SK-N-SH (cell line): ENCODE measurements at regions not wholly inside any gene's neighbourhood (a gene's known extent, or its start where the extent isn't known, plus 50 kb on each side); places are given as distances from the start of the nearest gene placed in this dataset.

Experiments
- CTCF ChIA-PET: fragments of 300-600, 350-600 bp; formaldehyde crosslinking; extraction: SDS; loops from one replicate; lab custom pipeline; 2021; lab: Yijun Ruan, JAX
- POLR2A ChIA-PET: fragments of 350-600 bp; sonication (Branson Sonifier 250); formaldehyde crosslinking; extraction: SDS; loops from one replicate; lab custom pipeline; 2020; ENCODE audit warnings: antibody characterized with exemption, inconsistent platforms; lab: Yijun Ruan, JAX
- DNase-seq: peaks from one replicate; pipeline ENCODE4 v3.0.0; 2012
- H2AFZ ChIP-seq: fragments of 200-600 bp; sonication (generic); 2 replicates; pipeline ENCODE4 v1.8.1; 2016; ENCODE audit warnings: antibody characterized with exemption, mild to moderate bottlenecking, low read depth
- H3F3A ChIP-seq: fragments of 200-600 bp; sonication (generic); replicated peaks from 2 replicates; pipeline ENCODE3; 2016; ENCODE audit warnings: antibody characterized with exemption, mild to moderate bottlenecking; ENCODE audit not compliant: insufficient read depth
- H3K27ac ChIP-seq, 2 experiments: fragments of 200-500 bp in 1 of 2; fragments of 200-600 bp in 1 of 2; sonication (Bioruptor generic) in 1 of 2; sonication (generic), shearing (Covaris generic) in 1 of 2; 2 replicates each; pipeline versions ENCODE4 v1.5.1 to v1.6.1; 2014 to 2016; ENCODE audit warnings: low read depth in 2 of 2, inconsistent platforms in 1 of 2, low read length in 1 of 2, mild to moderate bottlenecking in 1 of 2, mixed read lengths in 1 of 2
- H3K27me3 ChIP-seq: fragments of 200-600 bp; sonication (generic), shearing (Covaris generic); 2 replicates; pipeline ENCODE4 v1.6.1; 2016; ENCODE audit warnings: mixed run types; ENCODE audit not compliant: insufficient read depth
- H3K36me3 ChIP-seq, 2 experiments: fragments of 200-500 bp in 1 of 2; fragments of 200-600 bp in 1 of 2; sonication (Bioruptor generic) in 1 of 2; sonication (generic) in 1 of 2; replicated peaks in 1 of 2; 2 replicates each; pipeline versions ENCODE3 to v1.5.1; 2014 to 2016; ENCODE audit warnings: low read length in 1 of 2, mild to moderate bottlenecking in 1 of 2; ENCODE audit not compliant: insufficient read depth in 2 of 2, control insufficient read depth in 1 of 2
- H3K4me1 ChIP-seq, 2 experiments: fragments of 200-500 bp in 1 of 2; fragments of 200-600 bp in 1 of 2; sonication (Bioruptor generic) in 1 of 2; sonication (generic), shearing (Covaris generic) in 1 of 2; 2 replicates each; pipeline versions ENCODE4 v1.5.1 to v1.6.1; 2014 to 2016; ENCODE audit warnings: low read depth in 1 of 2, low read length in 1 of 2, mixed run types in 1 of 2; ENCODE audit not compliant: insufficient read depth in 2 of 2, control insufficient read depth in 1 of 2
- H3K4me2 ChIP-seq: fragments of 200-600 bp; sonication (generic), shearing (Covaris generic); 2 replicates; pipeline ENCODE4 v1.6.1; 2017; ENCODE audit warnings: mixed run types
- H3K4me3 ChIP-seq, 2 experiments: fragments of 200-500 bp in 1 of 2; fragments of 200-600 bp in 1 of 2; sonication (Bioruptor generic) in 1 of 2; sonication (generic), shearing (Covaris generic) in 1 of 2; 2 replicates each; pipeline versions ENCODE4 v1.5.1 to v1.8.1; 2014 to 2016; ENCODE audit warnings: low read depth in 2 of 2, inconsistent platforms in 1 of 2, low read length in 1 of 2, mild to moderate bottlenecking in 1 of 2, mixed read lengths in 1 of 2, moderate library complexity in 1 of 2
- H3K79me2 ChIP-seq: fragments of 200-600 bp; sonication (generic); 2 replicates; pipeline ENCODE4 v1.8.1; 2017; ENCODE audit warnings: mild to moderate bottlenecking; ENCODE audit not compliant: insufficient read depth
- H3K9ac ChIP-seq: fragments of 200-600 bp; sonication (generic); 2 replicates; pipeline ENCODE4 v1.6.1; 2017; ENCODE audit warnings: mixed run types
- H3K9me2 ChIP-seq: fragments of 200-600 bp; sonication (generic); 2 replicates; pipeline ENCODE4 v1.6.1; 2017; ENCODE audit warnings: mixed run types
- H3K9me3 ChIP-seq: fragments of 200-600 bp; sonication (generic); 2 replicates; pipeline ENCODE4 v1.6.1; 2017; ENCODE audit warnings: mixed run types, mild to moderate bottlenecking, moderate library complexity
- H4K20me1 ChIP-seq: fragments of 200-600 bp; sonication (generic); 2 replicates; pipeline ENCODE4 v1.6.1; 2017; ENCODE audit warnings: mild to moderate bottlenecking, mixed run types; ENCODE audit not compliant: insufficient read depth
- EZH2phosphoT487 ChIP-seq: fragments of 200-600 bp; sonication (generic); IDR thresholded peaks from 2 replicates; pipeline ENCODE4 v1.6.1; 2017; ENCODE audit warnings: low read depth, mixed run types, mild to moderate bottlenecking, antibody characterized with exemption, moderate library complexity, borderline replicate concordance
- GATA2 ChIP-seq: sonication (generic); formaldehyde crosslinking; IDR thresholded peaks from 2 replicates; pipeline ENCODE4 v1.5.0; 2020; ENCODE audit warnings: mild to moderate bottlenecking, missing genetic modification reagents
- MEF2A ChIP-seq: IDR thresholded peaks from 2 replicates; pipeline ENCODE4 v1.4.0; 2012; ENCODE audit warnings: low read depth, borderline replicate concordance
- PBX3 ChIP-seq: IDR thresholded peaks from 2 replicates; pipeline ENCODE4; 2012
- REST ChIP-seq: IDR thresholded peaks from 2 replicates; pipeline ENCODE4 v1.6.1; 2012; ENCODE audit warnings: mild to moderate bottlenecking, low read depth, low read length, moderate library complexity
- SMC3 ChIP-seq: IDR thresholded peaks from 2 replicates; pipeline ENCODE4 v1.6.1; 2012; ENCODE audit warnings: low read depth, low read length, improper control_type of control experiment
- TCF12 ChIP-seq: IDR thresholded peaks from 2 replicates; pipeline ENCODE4 v1.4.0; 2012
- USF1 ChIP-seq: IDR thresholded peaks from 2 replicates; pipeline ENCODE4 v1.4.0; 2012; ENCODE audit warnings: low read depth, borderline replicate concordance
- USF2 ChIP-seq: fragments of 150-350 bp; IDR thresholded peaks from 2 replicates; pipeline ENCODE4 v1.6.1; 2017; ENCODE audit warnings: antibody characterized with exemption, low read length, low read depth, borderline replicate concordance
- ZBTB33 ChIP-seq: IDR thresholded peaks from 2 replicates; pipeline ENCODE4 v1.4.0; 2012; ENCODE audit warnings: low read depth, borderline replicate concordance
- WGBS: methylation state at CpG from one replicate; pipeline ENCODE4 v1.1.6; 2017; ENCODE audit warnings: low lambda C conversion rate; 5-methylcytosine and 5-hydroxymethylcytosine counted together

- TF ChIP-seq REST: no peak
- no peak for TF ChIP-seq TCF12
- no peak for TF ChIP-seq USF2
- TF ChIP-seq GATA2 (CRISPR knock-in tag): no peak
- TF ChIP-seq MEF2A: no peak
- TF ChIP-seq PBX3: no peak
Observed at GRCh38 chr14:103282932-103283331, 51.1 kb upstream of the EIF5 start (continued).

GRCh38 chr14:103283916-103284315 lies 50.1 kb upstream of the EIF5 start:
- CTCF ChIA-PET: interaction anchor here (1.4 to 12.9 kb wide), 2 partner anchors 180 to 228 kb away, joined by 3 to 116 read pairs; no protein-coding TSS in a partner anchor
- H3K79me2 ChIP-seq: no peaks in the 10 kb centered on the region
- H3F3A ChIP-seq: peaks cover 3% of the 10 kb centered on the region
- H3K9ac ChIP-seq: no peak overlapping the region
- no peak for DNase-seq
- H3K4me3 ChIP-seq: no peak overlapping the region
- H4K20me1 ChIP-seq: no peaks in the 10 kb centered on the region
- no peak overlapping the region for H3K4me2 ChIP-seq
- WGBS: 78% methylated on average over 9 of the region's 12 CpGs
- POLR2A ChIA-PET: no interaction called here
- H3K9me3 ChIP-seq: no peaks in the 10 kb centered on the region
- no peak overlapping the region for H2AFZ ChIP-seq
- H3K36me3 ChIP-seq: no peaks in the 10 kb centered on the region
- TF ChIP-seq EZH2phosphoT487 (no peak), PBX3 (no peak), USF1 (no peak), USF2 (no peak), ZBTB33 (no peak), SMC3 (no peak)
- H3K9me2 ChIP-seq: no peaks in the 10 kb centered on the region
- no peak overlapping the region for H3K27ac ChIP-seq
- H3K27me3 ChIP-seq: peaks cover 14% of the 10 kb centered on the region; the same call in 1 of the 2 replicates
- peaks cover 0 to 3% of the 10 kb centered on the region in 2 experiments; a peak in 1 of 4 replicates for H3K4me1 ChIP-seq
